22Rv1 (cell line): ENCODE measurements at regions not wholly inside any gene's neighbourhood (a gene's known extent, or its start where the extent isn't known, plus 50 kb on each side); places are given as distances from the start of the nearest gene placed in this dataset.

Experiments used
- H3K27ac ChIP-seq: fragments of 450-650 bp; 2 replicates; pipeline ENCODE4 v1.5.1; 2017
- CTCF ChIP-seq: fragments of 450-650 bp; IDR thresholded peaks from 2 replicates; pipeline ENCODE4 v1.5.1; 2017; ENCODE audit warnings: mild to moderate bottlenecking
- ZFX ChIP-seq: fragments of 450-650 bp; IDR thresholded peaks from 2 replicates; pipeline ENCODE4 v1.6.1; 2017; ENCODE audit warnings: antibody characterized with exemption, borderline replicate concordance

GRCh38 chr2:188865681-188866080, 108.5 kb upstream of the COL3A1 start:
- no peak overlapping the region for H3K27ac ChIP-seq
- TF ChIP-seq CTCF (no peak), ZFX (no peak)

- no peak overlapping the region for H3K27ac ChIP-seq
- TF ChIP-seq ZFX = no peak
- no peak for TF ChIP-seq CTCF
Measured at GRCh38 chr2:188869550-188869949, 104.6 kb upstream of the COL3A1 start.

GRCh38 chr2:188870289-188870688, 103.9 kb upstream of the COL3A1 start:
- TF ChIP-seq ZFX (no peak), CTCF (no peak)
- H3K27ac ChIP-seq = no peak overlapping the region

GRCh38 chr2:188875104-188875503, 99.1 kb upstream of the COL3A1 start:
- no peak overlapping the region for H3K27ac ChIP-seq
- TF ChIP-seq ZFX = no peak
- TF ChIP-seq CTCF = no peak

- TF ChIP-seq ZFX (no peak), CTCF (no peak)
- H3K27ac ChIP-seq = no peak overlapping the region
Measured at GRCh38 chr2:188878716-188879115, 95.5 kb upstream of the COL3A1 start.

- TF ChIP-seq CTCF (no peak), ZFX (no peak)
- no peak overlapping the region for H3K27ac ChIP-seq
Measured at GRCh38 chr2:188880740-188881139, 93.4 kb upstream of the COL3A1 start.

GRCh38 chr2:188881434-188881833, 92.7 kb upstream of the COL3A1 start:
- no peak for TF ChIP-seq ZFX
- TF ChIP-seq CTCF = no peak

More at GRCh38 chr2:188881434-188881833, 92.7 kb upstream of the COL3A1 start:
- H3K27ac ChIP-seq = no peak overlapping the region
